ENCODE measurements at regions not wholly inside any gene's neighbourhood (a gene's known extent, or its start where the extent isn't known, plus 50 kb on each side); places are given as distances from the start of the nearest gene placed in this dataset.

DNA sequence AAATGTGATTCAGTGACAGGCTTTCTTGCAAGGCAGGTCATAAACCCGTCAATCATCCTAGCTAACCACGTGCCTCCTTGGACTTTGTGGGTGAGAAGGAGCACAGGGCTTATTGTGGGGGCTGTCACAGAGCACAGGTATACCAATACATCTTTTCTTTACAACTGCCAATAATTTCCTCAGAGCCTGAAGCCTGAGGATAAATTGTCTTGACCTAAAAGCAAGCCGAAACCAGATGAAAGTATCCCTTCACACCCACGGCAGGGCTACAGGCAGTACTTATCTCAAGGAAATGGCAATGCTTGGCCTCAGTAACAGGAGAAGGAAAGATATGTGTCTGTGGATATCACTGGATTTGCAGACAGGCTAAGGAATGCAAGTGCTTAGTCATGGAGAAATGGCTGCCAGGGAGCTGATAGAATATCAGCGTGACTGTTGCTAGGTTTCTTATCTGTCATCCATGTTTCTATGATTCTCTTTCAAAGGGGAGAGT lies 90.3 kb upstream of the ZNF366 start (continued):
- TF ChIP-seq, protein P1, sequence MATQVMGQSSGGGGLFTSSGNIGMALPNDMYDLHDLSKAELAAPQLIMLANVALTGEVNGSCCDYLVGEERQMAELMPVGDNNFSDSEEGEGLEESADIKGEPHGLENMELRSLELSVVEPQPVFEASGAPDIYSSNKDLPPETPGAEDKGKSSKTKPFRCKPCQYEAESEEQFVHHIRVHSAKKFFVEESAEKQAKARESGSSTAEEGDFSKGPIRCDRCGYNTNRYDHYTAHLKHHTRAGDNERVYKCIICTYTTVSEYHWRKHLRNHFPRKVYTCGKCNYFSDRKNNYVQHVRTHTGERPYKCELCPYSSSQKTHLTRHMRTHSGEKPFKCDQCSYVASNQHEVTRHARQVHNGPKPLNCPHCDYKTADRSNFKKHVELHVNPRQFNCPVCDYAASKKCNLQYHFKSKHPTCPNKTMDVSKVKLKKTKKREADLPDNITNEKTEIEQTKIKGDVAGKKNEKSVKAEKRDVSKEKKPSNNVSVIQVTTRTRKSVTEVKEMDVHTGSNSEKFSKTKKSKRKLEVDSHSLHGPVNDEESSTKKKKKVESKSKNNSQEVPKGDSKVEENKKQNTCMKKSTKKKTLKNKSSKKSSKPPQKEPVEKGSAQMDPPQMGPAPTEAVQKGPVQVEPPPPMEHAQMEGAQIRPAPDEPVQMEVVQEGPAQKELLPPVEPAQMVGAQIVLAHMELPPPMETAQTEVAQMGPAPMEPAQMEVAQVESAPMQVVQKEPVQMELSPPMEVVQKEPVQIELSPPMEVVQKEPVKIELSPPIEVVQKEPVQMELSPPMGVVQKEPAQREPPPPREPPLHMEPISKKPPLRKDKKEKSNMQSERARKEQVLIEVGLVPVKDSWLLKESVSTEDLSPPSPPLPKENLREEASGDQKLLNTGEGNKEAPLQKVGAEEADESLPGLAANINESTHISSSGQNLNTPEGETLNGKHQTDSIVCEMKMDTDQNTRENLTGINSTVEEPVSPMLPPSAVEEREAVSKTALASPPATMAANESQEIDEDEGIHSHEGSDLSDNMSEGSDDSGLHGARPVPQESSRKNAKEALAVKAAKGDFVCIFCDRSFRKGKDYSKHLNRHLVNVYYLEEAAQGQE (IDR thresholded peaks at IDR 0.05; ENCODE audit: borderline replicate concordance): peak; percentile 85
- TF ChIP-seq, protein P1 (CRISPR knock-in tag; IDR thresholded peaks at IDR 0.05; ENCODE audit: low read depth): no peak
- TF ChIP-seq MCM2 (IDR thresholded peaks at IDR 0.05; ENCODE audit: low read depth): no peak
- TF ChIP-seq ZNF197 (CRISPR knock-in tag; IDR thresholded peaks at IDR 0.05; ENCODE audit: low read depth): peak; percentile 89
- no peak for TF ChIP-seq TCFL5 (CRISPR knock-in tag; conservative IDR thresholded peaks at IDR 0.05)
- no peak for TF ChIP-seq SRSF3 (IDR thresholded peaks at IDR 0.05; ENCODE audit: insufficient read depth, low read length)
- peak; percentile 88 for TF ChIP-seq CBX5 (IDR thresholded peaks at IDR 0.05; ENCODE audit: borderline replicate concordance, low read depth)
- TF ChIP-seq, protein P2, sequence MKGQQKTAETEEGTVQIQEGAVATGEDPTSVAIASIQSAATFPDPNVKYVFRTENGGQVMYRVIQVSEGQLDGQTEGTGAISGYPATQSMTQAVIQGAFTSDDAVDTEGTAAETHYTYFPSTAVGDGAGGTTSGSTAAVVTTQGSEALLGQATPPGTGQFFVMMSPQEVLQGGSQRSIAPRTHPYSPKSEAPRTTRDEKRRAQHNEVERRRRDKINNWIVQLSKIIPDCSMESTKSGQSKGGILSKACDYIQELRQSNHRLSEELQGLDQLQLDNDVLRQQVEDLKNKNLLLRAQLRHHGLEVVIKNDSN (CRISPR knock-in tag; IDR thresholded peaks at IDR 0.05): peak; percentile 83
- TF ChIP-seq ZNF766 (CRISPR knock-in tag; conservative IDR thresholded peaks at IDR 0.05): peak; percentile 93
- TF ChIP-seq, protein P3, sequence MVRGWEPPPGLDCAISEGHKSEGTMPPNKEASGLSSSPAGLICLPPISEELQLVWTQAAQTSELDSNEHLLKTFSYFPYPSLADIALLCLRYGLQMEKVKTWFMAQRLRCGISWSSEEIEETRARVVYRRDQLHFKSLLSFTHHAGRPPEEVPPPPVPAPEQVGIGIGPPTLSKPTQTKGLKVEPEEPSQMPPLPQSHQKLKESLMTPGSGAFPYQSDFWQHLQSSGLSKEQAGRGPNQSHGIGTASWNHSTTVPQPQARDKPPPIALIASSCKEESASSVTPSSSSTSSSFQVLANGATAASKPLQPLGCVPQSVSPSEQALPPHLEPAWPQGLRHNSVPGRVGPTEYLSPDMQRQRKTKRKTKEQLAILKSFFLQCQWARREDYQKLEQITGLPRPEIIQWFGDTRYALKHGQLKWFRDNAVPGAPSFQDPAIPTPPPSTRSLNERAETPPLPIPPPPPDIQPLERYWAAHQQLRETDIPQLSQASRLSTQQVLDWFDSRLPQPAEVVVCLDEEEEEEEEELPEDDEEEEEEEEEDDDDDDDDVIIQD (CRISPR knock-in tag; IDR thresholded peaks at IDR 0.05): no peak
- TF ChIP-seq, protein P4, sequence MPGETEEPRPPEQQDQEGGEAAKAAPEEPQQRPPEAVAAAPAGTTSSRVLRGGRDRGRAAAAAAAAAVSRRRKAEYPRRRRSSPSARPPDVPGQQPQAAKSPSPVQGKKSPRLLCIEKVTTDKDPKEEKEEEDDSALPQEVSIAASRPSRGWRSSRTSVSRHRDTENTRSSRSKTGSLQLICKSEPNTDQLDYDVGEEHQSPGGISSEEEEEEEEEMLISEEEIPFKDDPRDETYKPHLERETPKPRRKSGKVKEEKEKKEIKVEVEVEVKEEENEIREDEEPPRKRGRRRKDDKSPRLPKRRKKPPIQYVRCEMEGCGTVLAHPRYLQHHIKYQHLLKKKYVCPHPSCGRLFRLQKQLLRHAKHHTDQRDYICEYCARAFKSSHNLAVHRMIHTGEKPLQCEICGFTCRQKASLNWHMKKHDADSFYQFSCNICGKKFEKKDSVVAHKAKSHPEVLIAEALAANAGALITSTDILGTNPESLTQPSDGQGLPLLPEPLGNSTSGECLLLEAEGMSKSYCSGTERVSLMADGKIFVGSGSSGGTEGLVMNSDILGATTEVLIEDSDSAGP (CRISPR knock-in tag; IDR thresholded peaks at IDR 0.05): no peak
- TF ChIP-seq PML (IDR thresholded peaks at IDR 0.05; ENCODE audit: low read length): peak; percentile 95
- TF ChIP-seq, protein P5, sequence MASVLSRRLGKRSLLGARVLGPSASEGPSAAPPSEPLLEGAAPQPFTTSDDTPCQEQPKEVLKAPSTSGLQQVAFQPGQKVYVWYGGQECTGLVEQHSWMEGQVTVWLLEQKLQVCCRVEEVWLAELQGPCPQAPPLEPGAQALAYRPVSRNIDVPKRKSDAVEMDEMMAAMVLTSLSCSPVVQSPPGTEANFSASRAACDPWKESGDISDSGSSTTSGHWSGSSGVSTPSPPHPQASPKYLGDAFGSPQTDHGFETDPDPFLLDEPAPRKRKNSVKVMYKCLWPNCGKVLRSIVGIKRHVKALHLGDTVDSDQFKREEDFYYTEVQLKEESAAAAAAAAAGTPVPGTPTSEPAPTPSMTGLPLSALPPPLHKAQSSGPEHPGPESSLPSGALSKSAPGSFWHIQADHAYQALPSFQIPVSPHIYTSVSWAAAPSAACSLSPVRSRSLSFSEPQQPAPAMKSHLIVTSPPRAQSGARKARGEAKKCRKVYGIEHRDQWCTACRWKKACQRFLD (CRISPR knock-in tag; IDR thresholded peaks at IDR 0.05): peak; percentile 92
